ENCODE measurements at regions not wholly inside any gene's neighbourhood (a gene's known extent, or its start where the extent isn't known, plus 50 kb on each side); places are given as distances from the start of the nearest gene placed in this dataset.

DNA sequence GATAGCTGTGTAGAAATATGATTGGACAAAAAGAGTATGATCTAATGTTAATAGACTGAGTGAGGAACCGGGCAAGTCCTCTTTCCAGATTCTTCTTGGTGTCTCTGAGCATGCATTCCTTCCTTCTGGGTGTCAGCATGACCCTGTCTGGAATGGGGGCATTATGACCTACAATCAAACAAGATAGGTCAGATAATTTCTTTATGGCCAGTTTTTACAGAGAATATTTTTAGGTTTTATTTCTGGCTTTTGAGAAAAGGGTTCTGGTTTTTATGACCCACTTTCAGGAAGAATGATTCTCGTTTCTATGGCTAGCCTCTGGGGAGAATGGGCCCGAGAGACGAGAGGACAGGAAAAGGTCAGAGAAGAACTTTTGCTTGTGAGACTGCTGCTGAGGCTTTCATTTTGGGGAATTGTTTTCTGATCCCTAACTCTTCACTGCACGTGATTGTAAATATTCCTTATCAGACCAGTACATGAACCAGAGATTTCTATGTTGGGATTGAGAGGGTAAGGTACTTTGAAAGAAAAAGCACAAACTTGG lies 383.8 kb downstream of the AASDHPPT start:
- no peak for DNase-seq (ENCODE audit: low spot score)

DNA sequence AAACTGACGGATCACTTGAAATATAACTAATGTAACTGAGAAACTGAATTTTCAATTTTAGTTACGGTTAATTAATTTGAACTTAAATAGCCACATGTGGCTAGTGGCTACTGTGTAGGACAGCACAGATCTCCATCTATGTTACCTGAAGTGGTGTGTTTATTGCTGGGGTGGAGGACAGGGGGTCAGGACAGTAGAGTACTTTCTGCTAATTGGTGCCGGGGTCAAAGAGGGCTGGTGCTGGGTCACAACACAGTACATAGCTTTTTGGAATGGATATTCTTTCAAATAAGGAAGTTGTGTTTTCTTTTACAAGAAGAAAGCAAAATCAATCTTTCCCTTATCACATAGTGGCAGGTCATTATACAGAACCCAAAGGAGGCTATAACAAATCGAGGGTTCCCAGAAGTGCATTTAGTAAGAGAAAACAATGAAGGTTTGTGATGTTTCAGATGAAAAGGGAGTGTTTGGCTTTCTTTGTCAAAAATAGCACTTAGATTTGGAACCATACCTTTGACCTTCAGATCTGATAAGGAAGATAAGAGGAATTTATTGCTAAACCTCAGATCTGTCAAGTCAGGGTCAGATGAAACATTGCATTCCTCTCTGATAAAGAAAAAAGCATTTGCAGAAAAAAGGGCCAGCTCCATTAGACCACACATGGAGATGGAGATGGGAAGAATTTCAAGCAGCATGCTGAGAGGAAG lies 384.5 kb downstream of the AASDHPPT start:
- no peak for DNase-seq (ENCODE audit: low spot score)

DNA sequence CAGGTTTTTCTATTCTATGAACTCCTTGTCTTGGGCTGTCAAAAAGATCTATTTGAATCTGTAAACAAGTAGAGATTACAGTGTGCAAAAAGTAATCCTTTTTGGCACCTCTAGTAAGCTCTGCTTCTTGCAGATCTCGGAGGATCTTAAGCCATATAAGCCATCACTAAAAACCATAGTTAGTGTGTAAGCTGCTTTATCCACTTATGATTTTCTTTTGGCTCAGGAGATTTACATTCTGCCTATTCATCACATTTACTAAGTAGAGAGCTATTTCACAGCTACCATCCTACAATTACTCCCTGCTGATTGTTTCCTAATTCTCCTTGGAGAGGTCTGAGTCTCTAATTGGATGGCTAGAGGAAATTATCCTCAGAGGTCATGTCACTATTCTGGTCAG lies 385.7 kb downstream of the AASDHPPT start:
- DNase-seq (ENCODE audit: low spot score), result no peak

DNA sequence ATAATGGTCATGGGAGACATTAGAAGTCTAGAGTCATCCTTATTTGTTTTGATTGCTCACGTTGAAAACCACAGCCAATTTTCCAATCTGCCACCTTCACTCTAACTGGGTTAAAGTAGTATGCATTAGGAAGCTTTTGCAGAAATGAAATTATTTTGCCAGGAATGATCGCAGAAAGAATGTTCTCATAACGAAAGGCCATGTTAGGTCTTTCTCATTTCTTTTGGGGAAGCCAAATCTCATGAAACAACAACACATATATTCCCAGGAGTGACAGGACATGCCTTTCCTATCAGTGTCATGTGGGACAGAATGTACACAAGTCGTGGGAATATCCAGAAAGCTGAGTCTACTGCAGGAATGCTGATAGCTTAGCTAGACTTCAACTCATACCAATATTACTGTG lies 386.3 kb downstream of the AASDHPPT start:
- no peak for DNase-seq (ENCODE audit: low spot score)

DNA sequence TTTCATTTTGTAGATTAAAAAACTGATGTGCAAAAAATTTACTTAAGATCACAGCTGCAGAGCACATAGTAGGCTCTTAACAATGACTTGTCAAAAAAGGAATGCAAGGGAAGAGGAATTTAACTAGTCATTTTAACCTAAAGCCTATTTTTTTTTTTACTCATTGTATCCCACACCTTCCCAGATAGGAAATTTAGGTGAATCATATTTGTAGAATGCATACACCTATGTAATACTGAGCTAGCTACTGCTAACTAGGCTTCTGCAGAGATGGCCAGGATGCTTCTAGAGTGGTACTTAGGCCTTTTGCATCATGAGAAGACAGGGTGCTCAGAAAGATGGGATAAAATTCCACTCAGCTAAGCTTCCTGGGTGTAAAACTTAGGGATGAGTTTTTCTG lies 387.3 kb downstream of the AASDHPPT start:
- no peak for DNase-seq (ENCODE audit: low spot score)

DNA sequence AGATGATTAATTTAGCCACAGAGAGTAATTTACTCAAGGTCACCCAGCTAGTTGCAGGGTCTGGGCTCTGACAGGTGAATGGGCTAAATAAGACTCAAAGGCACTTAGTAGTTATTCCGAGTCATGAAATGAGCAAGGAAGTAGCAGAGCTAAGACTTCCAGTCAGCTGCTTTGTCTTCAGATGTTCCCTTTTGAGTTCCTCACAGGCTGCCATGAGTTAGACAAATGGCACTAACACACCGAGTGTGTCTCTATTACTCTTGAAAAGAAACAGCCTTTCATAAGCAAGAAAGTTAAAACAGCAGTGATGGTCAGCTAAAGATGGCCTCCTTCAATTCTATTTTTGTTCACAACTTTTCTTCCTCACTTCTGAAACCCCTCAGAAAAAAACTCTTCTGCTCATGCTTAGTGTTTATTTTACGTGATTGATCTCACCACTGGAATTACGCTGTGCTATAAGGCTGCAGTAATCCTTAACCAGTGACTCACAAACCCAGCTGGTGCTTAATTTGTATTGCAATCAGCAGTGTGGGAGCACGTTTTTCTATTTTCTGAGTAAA lies 389.1 kb downstream of the AASDHPPT start:
- DNase-seq (ENCODE audit: low spot score), result no peak

DNA sequence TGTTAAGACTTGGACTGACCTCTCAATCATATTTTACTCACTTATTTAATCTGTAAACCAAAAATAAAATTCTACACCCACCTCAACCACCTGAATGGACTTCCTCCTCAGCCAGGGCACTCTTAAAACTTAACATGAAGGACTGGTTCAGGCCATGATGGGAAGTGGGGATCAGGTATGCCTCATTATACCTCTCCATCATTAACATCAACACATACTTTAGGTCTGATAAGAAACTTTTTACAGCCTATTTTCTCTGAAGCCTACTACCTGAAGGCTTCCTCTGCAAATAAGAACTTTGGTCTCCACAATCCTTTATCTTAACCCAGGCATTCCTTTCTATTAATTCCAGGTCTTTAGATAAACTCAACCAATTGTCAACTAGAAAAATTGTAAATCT lies 390.0 kb downstream of the AASDHPPT start:
- no peak for DNase-seq (ENCODE audit: low spot score)

DNA sequence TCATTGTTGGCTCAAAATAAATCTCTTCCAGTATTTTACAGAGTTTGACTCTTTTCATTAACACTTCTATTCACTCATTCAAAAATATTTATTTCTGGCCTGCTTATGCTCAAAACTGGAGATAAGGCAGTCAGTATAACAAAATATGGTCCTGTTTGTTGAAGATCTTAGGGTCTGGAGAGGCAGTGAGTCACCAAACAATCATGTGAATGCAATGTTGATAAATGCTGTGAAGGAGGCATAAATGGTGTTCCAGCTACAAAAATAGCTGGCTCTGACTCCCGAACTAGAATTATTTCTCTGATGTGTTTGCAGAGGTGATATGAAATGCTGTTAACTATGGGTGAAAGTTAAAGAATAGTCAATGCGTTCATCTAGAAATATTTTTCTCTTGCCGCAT lies 390.6 kb downstream of the AASDHPPT start:
- DNase-seq (ENCODE audit: low spot score), result no peak

DNA sequence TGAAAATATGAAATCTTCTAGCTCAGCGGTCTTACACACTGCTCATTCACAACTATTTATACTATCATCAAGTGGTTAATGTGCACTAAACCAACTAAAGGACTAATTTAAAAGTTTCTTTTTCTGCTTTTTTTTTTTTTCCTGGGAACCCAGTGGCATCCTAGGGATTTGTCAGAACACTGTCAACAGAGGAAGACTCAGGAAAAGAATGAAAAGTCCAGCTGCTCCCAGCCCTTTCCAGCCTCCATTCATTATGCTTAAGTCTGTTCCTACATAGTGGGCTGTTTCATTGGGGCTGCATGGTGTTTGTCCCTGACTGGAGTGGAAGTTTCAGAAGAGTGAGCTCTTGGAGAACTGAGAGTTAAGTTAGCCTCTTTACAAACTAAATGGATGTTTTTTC lies 391.1 kb downstream of the AASDHPPT start:
- no peak for DNase-seq (ENCODE audit: low spot score)

DNA sequence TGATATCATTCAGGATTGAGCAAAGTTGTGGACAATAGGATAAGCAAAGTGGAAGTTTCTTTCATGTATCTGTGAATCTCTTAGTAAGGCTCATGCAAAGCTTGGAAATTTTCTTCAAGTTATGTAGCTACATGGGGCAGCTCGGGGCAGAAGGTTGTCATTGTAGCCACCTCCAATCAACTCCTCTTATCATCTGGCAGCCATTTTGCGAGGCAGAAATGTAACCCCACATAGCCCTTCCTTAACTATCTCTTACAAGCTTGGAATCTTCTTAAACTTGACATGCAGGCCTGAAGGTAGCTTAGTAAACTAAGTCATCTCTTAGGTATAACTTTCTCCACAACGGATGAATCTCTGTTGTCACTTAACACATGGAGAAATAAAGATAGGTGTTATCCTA lies 392.8 kb downstream of the AASDHPPT start:
- DNase-seq (ENCODE audit: low spot score), result no peak

DNA sequence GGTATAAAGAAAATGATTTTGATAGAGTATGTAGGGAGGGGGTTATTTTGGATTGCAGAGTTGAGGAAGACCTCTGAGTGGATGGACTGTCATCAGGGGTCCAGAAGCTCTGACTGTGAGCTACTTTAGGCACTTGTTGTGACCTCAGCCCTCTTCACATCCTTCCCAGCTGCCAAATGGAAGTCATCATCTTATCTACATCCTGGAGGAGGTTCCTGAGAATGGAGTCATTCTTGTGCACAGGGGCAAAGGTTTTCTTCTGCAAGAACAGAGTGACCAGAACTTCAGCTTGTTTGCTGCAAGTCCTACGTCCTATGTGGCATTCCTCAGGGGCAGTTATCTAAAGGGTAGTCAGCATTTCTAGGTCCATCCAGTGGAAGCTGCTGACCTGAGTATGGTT lies 393.8 kb downstream of the AASDHPPT start:
- DNase-seq (ENCODE audit: low spot score), result no peak

DNA sequence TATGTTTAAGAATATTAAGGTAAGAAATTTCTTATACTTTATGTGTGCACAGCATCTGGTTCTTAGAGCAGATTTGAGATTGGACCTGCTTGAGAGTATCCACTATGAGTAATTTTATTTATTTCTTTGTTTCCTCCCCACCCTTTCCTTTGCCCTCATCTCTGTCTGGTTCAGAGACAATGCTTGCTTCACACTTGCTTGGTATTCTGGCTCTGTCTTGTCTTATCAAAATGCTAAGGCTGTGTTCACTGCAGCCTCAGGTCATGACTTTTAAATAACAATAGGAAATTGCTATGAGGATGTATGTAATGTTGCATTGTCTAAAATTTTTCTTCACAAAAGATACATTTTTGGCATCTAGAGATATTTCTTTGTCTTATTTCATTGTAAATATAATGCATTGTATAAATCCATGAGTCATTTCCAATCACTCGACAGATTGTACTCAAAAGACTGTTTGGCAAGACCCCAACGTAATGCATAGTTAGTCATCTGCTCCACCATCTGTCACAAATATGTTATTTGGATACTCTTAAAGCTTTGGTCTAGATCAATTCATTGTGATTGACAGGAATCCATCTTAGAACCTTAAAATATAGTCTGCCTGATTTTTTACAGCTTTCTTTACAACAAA lies 395.7 kb downstream of the AASDHPPT start:
- DNase-seq (ENCODE audit: low spot score), result no peak

DNA sequence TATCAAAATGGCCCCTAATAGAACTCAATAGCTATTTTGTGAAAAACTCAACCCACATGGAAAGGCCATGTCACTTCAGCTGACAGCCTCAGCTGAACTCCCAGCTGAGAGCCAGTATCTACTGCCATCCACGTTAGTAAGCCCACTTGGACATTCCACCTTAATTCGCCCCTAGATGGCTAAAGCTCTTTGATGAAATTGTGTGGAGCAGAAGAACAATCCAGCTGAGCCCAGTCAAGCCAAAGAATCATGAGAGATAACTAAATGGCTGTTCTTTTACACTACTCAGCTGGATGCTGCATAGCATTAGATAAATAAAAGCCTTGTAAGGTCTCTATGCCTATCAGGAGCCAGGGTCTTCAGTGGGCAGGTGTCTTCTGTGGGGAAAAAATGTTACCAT lies 396.8 kb downstream of the AASDHPPT start:
- DNase-seq (ENCODE audit: low spot score), result no peak

DNA sequence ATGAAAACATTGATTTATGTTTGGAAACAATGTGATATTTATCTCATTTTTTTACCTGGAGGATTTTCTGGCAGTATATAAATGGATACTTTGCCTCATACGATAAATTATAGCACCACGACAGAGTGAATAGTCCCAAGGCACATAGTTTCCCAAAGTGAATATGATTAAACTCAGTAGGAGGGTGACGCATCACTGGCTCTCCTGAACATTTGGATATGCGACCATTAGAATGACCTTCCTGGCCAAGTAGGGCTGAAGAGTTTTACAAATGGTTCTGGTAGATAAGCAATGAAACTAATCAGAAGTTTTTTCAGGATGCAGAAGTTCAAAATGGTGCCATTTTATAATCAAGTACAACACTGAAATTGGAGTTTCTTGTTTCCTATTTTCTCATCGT lies 397.7 kb downstream of the AASDHPPT start:
- no peak for DNase-seq (ENCODE audit: low spot score)

DNA sequence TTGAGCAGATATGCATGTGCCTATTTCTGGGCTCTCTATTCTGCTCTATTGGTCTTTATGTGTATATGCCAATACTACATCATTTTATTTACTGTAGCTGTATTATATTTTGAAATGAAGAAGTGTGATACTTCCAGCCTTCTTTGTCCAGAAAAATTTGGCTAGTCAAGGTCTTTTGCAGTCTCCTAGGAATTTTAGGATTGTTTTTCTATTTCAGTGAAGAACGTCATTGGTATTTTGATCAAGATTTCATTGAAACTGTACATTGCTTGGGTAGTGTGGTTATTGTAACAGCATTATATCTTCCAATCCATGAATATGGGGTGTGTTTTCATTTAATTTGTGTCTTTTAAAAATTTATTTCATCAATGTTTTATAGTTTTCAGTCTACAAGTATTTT lies 400.3 kb downstream of the AASDHPPT start:
- no peak for DNase-seq (ENCODE audit: low spot score)

DNA sequence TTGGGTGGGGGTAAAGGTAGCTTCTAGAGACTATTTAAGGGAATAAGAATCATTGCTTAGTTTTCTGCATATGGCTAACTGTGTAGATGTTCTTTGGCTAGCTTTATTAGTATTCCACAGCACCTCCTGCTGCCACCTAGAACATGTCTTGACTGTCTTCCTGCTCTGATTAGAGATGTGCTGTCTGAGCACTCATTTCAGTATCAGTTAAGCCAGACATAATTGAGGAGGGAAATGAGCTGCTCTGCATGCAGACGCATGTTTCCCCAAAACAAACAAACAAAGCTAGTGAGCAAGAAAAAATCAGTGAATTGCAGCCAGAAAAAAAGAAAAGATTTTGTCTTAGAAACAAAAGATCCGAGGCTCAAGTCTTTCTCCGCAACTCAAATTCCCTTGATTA lies 402.2 kb downstream of the AASDHPPT start:
- no peak for DNase-seq (ENCODE audit: low spot score)

DNA sequence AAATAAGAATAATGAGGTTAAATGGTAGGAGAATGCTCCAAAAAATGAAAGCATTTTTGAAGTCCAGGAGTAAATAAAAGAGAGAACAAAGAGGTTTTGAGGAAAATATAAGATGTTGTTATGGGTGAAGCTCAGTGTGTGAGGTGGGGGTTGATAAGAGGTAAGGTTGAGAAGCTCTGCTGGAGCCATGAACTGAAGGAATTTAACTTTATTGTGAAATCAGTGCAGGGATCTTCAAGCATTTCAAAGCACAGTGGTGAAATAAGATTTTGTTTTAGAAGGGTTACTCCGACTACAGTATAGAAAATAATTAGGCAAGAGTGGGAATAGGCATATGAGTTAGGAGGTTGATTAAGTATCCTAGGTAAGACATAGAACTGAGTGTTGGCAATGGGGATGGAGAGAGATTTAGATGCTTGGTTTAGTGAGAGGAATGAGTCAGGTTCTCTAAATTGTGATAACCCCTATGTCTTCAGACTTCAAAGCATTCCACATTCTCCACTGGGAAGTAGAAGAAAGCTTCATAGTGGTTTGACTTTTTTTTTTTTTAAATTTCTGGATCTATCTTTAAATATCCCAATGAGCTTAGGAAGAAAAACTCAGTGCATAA lies 403.2 kb downstream of the AASDHPPT start:
- no peak for DNase-seq (ENCODE audit: low spot score)

DNA sequence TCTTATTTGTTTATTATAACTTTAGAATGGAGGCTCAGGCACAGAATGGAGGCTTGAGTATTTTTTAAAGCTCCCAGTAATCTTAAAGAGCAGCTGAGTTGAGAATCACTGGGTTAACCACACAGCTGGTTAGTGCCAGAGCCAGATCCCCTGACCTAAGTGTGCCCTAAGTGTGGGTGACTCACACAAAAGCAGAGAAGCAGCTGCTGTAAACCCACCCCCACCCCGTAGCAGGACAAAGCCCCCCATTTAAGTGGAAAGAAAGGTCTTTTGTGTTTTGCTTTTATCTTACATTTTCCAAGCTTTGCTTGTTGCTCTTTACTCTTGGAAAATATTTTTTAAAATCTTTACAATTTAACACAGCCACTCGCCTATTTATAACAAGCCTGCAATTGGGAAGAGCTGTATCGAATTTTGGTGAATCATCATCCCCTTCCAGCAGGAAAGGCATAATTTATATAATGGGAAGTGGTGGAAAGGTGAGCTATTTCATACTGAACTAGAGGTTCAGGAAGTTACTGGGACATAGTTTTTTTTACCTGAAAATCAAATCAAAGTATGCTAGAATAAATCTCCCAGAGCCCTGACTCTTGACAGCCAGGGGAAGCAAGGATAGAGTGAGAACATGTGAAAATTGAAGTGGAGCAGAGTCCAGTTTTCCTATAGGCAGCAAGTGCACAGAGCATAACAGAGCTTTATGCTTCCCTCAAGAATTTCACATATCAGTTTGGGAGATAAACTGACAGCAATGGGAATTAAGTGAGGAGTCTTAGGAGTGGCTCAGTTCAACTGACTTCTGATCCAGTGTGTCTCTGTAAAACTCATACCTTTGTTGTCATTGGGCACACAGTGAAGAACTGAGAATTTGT lies 405.7 kb downstream of the AASDHPPT start:
- peak; percentile 75 for DNase-seq (ENCODE audit: low spot score)

DNA sequence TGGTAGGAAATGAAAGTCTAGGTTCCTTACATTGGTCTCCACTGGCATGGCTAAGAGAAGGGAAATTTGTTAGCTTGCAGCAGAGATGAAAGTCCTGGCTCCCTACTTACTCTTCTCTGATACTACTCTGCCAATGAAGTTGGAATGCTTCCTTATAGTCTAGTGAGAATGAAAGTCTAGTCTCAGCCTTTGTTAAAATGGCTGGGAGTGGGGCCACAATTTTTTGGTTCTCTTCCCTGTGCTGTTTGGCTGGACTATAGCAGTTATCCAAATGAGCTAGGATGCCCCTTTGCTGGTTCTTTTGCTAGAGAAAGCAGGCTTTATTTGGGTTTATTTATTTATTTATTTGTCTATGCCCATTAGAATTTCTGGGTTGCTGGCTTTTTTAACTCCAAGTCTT lies 414.3 kb downstream of the AASDHPPT start:
- peak; percentile 40 for DNase-seq (ENCODE audit: low spot score)

DNA sequence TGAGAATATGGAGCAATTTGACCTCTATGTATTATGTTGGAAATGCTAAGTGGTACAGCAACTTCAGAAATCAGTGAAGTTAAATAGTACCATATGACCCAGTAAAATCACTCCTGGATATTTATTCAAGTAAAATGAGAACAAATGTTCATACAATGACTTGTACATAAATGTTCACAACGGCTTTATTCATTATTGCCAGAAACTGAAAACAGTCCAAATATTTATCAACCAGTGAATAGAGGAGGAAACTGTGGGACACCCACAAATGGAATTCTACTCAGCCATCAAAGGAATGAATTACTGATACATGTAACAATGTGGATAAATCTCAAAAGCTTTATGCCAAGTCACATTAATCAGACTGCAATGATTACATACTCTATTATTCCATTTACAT lies 416.3 kb downstream of the AASDHPPT start:
- DNase-seq (ENCODE audit: low spot score), result no peak

DNA sequence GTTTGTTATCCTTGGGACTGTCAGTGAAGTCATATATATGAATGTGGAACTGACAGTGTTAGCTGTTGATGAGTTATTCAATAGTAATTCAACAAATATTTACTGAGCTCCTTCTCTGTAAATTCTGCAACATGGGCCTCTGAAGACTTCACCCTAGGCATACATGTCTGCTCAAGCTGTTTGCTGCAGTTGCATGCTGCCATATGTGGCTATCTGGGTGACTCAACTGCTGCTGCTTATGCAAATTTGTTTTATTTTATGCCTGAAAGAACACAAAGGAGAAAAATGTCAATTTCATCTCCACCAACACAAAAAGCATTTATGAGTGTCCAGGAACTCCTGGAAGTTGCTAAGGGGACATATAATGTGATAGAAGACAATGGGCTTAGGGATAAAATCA lies 417.6 kb downstream of the AASDHPPT start:
- peak; percentile 14 for DNase-seq (ENCODE audit: low spot score)

DNA sequence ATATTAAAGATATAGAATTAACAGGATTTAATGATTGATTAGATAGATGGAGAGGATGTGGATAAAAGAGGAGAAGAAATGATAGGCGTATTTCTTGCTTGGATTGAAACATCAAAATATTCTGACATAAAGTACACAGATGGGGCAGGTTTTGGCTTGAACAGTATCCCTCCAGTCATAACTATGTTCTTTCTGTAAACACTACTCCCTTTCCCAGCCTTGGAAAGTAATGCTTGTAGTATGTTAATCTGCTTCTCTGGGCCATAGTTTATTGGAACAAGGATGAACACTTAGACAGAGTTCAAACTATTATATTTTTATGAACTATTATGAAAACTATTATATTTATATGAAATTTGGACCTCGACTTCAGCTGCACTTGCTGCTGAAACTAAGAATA lies 419.2 kb downstream of the AASDHPPT start:
- no peak for DNase-seq (ENCODE audit: low spot score)

Data from Ammon's horn (tissue), 1 donor.